Endothelial cell of umbilical vein (primary cell): ENCODE measurements at regions not wholly inside any gene's neighbourhood (a gene's known extent, or its start where the extent isn't known, plus 50 kb on each side); places are given as distances from the start of the nearest gene placed in this dataset.

Experiments used
- BruUV-seq: library from RNA; stranded (reverse); fragments of 400-500 nt; replicated peaks from 2 replicates; lab custom pipeline; 2021; lab: Mats Ljungman, UMichigan
- CTCF ChIA-PET: fragments of 300-600, 350-600 bp; sonication (Branson Sonifier 250); formaldehyde crosslinking; loops from one replicate; lab custom pipeline; 2021; ENCODE audit warnings: antibody characterized with exemption, inconsistent platforms; lab: Charles Lee
- POLR2A ChIA-PET: fragments of 300-600, 350-600 bp; sonication (Branson Sonifier 250); formaldehyde crosslinking; loops from one replicate; lab custom pipeline; 2021; ENCODE audit warnings: antibody characterized with exemption, inconsistent platforms; lab: Charles Lee
- DNase-seq: peaks from one replicate; pipeline ENCODE4 v3.0.0-alpha.2; 2011; ENCODE audit warnings: low read depth, low spot score
- FAIRE-seq: peaks from 2 replicates; lab custom pipeline; 2011; peaks lifted over from hg19 to GRCh38; lab: Jason Lieb, UNC
- H2AFZ ChIP-seq: 2 replicates; pipeline ENCODE4 v1.6.0; 2012; ENCODE audit warnings: low read depth, low read length, control low read depth, inconsistent platforms
- H3K27ac ChIP-seq: 2 replicates; pipeline ENCODE4 v1.5.1; 2011; ENCODE audit warnings: low read depth, mild to moderate bottlenecking, control low read depth, low read length, moderate library complexity; ENCODE audit not compliant: insufficient read depth
- H3K27me3 ChIP-seq, 2 experiments: 2 replicates each; pipeline versions ENCODE4 v1.6.0 to v1.6.1; 2011; ENCODE audit warnings: low read length in 2 of 2, mixed read lengths in 1 of 2; ENCODE audit not compliant: control insufficient read depth in 2 of 2, insufficient read depth in 2 of 2
- H3K36me3 ChIP-seq, 2 experiments: 2 replicates in 1 of 2; 3 replicates in 1 of 2; pipeline ENCODE4 v1.5.1; 2011; ENCODE audit warnings: low read length in 2 of 2, mild to moderate bottlenecking in 1 of 2, moderate library complexity in 1 of 2; ENCODE audit not compliant: control insufficient read depth in 2 of 2, insufficient read depth in 2 of 2; ENCODE audit errors: extremely low read depth in 1 of 2
- H3K4me1 ChIP-seq: 3 replicates; pipeline ENCODE4 v1.5.1; 2011; ENCODE audit warnings: mild to moderate bottlenecking, low read length; ENCODE audit not compliant: control insufficient read depth, insufficient read depth; ENCODE audit errors: extremely low read depth
- H3K4me2 ChIP-seq: 2 replicates; pipeline ENCODE4 v1.6.1; 2011; ENCODE audit warnings: low read length, control low read depth, mixed read lengths; ENCODE audit not compliant: insufficient read depth
- H3K4me3 ChIP-seq, 3 experiments: fragments of 200-600 bp in 1 of 3; sonication (generic), shearing (Covaris generic) in 1 of 3; replicated peaks in 1 of 3; 2 replicates each; pipeline ENCODE4 v1.5.1; 2011 to 2016; ENCODE audit warnings: control low read depth in 3 of 3, low read length in 3 of 3, mild to moderate bottlenecking in 2 of 3, inconsistent platforms in 1 of 3, low read depth in 1 of 3, moderate library complexity in 1 of 3; ENCODE audit not compliant: insufficient read depth in 1 of 3
- H3K79me2 ChIP-seq: 2 replicates; pipeline ENCODE4 v1.6.0; 2012; ENCODE audit warnings: low read length, inconsistent platforms; ENCODE audit not compliant: control insufficient read depth, insufficient read depth
- H3K9ac ChIP-seq: replicated peaks from 2 replicates; pipeline ENCODE3; 2011; ENCODE audit warnings: low read length, control low read depth; ENCODE audit not compliant: insufficient read depth; ENCODE audit errors: extremely low read depth
- H3K9me1 ChIP-seq: replicated peaks from 3 replicates; pipeline ENCODE4 v1.6.0; 2011; ENCODE audit warnings: mild to moderate bottlenecking, low read length; ENCODE audit not compliant: control insufficient read depth, insufficient read depth; ENCODE audit errors: extremely low read depth
- H3K9me3 ChIP-seq: replicated peaks from 2 replicates; pipeline ENCODE4 v1.5.1; 2012; ENCODE audit warnings: low read length, inconsistent platforms; ENCODE audit not compliant: control insufficient read depth, insufficient read depth
- H4K20me1 ChIP-seq: replicated peaks from 2 replicates; pipeline ENCODE3; 2011; ENCODE audit warnings: mild to moderate bottlenecking, low read length; ENCODE audit not compliant: control insufficient read depth, insufficient read depth; ENCODE audit errors: extremely low read depth
- EZH2 ChIP-seq: IDR thresholded peaks from 2 replicates; pipeline ENCODE4 v1.6.1; 2012; ENCODE audit warnings: borderline replicate concordance, low read depth, mild to moderate bottlenecking, moderate library complexity, low read length, inconsistent platforms; ENCODE audit not compliant: severe bottlenecking
- FOS ChIP-seq: IDR thresholded peaks from 2 replicates; pipeline ENCODE4 v1.6.1; 2011; ENCODE audit warnings: mild to moderate bottlenecking, low read length, moderate library complexity, borderline replicate concordance; ENCODE audit not compliant: insufficient read depth
- GATA2 ChIP-seq: IDR thresholded peaks from 2 replicates; pipeline ENCODE4 v1.7.0; 2011; ENCODE audit warnings: low read depth, mild to moderate bottlenecking, moderate library complexity, mixed read lengths, low read length; ENCODE audit not compliant: insufficient read length, insufficient read depth
- JUN ChIP-seq: IDR thresholded peaks from 2 replicates; pipeline ENCODE4 v1.6.1; 2011; ENCODE audit warnings: borderline replicate concordance, low read depth; ENCODE audit not compliant: insufficient read length, insufficient read depth
- MAX ChIP-seq: IDR thresholded peaks from 2 replicates; pipeline ENCODE4 v1.6.1; 2011; ENCODE audit not compliant: insufficient read depth, insufficient read length
- POLR2AphosphoS5 ChIP-seq: IDR thresholded peaks from 2 replicates; pipeline ENCODE4 v1.6.1; 2012; ENCODE audit warnings: low read depth, mild to moderate bottlenecking, control low read depth, low read length, moderate library complexity; ENCODE audit not compliant: insufficient read depth
- dilution Hi-C: fragments of 300-500 bp; cut with MboI; formaldehyde crosslinking; loops from one replicate; pipeline ENCODE4 v1.15.0; 2019; ENCODE audit warnings: low sequenced_read_pairs; ENCODE audit not compliant: extremely low pct_ligation_motif_present
- intact Hi-C: fragments of 100-400 bp; cut with micrococcal nuclease; formaldehyde crosslinking; loops from one replicate; pipeline ENCODE4 v1.10.0; 2022

DNA sequence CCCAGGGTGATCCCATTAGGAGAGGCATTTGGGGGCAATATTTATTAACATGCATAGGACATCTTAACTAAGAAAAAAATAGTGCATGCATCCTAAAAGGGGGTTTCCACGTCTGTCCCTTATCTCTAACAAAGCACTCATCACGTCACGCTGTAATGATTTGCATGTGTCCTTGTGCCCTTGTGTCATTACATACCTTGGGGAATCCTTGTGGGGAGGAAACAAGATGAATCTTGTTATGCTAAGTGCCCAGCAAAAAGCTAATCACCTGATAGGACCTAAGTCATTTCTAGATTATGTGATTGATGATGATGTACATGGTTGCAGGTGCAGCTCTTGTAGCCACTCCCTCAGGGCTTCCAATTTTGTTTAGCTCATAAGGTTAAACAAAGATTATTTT, 250.9 kb downstream of the FBXO15 start:
- DNase-seq: no peak
- ChIA-PET POLR2A (interaction anchor here (0.6 kb wide), 1 partner anchor 186 kb away, joined by 4 read pairs; no protein-coding TSS in a partner anchor), CTCF (no interaction called here)
- dilution Hi-C loops (no loop called here), intact Hi-C loops (no loop called here)
- Histone ChIP-seq H3K9me1 (no peaks in the 10 kb centered on the region), H3K4me2 (no peak overlapping the region), H4K20me1 (no peaks in the 10 kb centered on the region), H3K9me3 (peaks cover 3% of the 10 kb centered on the region), H3K27me3 (no peaks in the 10 kb centered on the region), H2AFZ (no peak overlapping the region), H3K4me1 (no peaks in the 10 kb centered on the region), H3K36me3 (no peaks in the 10 kb centered on the region), H3K27ac (no peak overlapping the region), H3K79me2 (no peaks in the 10 kb centered on the region), H3K4me3 (no peak overlapping the region), H3K9ac (no peak overlapping the region)
- FAIRE-seq: no peak
- no TSS peak for BruUV-seq
- TF ChIP-seq JUN (no peak), FOS (no peak), GATA2 (no peak), MAX (no peak), POLR2AphosphoS5 (no peak)

GRCh38 chr18:73895701-73896100, 251.9 kb downstream of the FBXO15 start:
- H3K9me3 ChIP-seq: peaks cover 6% of the 10 kb centered on the region
- BruUV-seq: no TSS peak
- H3K4me2 ChIP-seq: no peak overlapping the region
- no peak overlapping the region for H2AFZ ChIP-seq
- H4K20me1 ChIP-seq: no peaks in the 10 kb centered on the region
- no peaks in the 10 kb centered on the region for H3K9me1 ChIP-seq
- ChIA-PET POLR2A (no interaction called here), CTCF (no interaction called here)
- H3K9ac ChIP-seq: no peak overlapping the region
- no peak overlapping the region for H3K4me3 ChIP-seq
- no peak for TF ChIP-seq FOS
- TF ChIP-seq EZH2: no peak
- TF ChIP-seq GATA2: no peak
- TF ChIP-seq POLR2AphosphoS5: no peak
- no peaks in the 10 kb centered on the region for H3K27me3 ChIP-seq
- no peaks in the 10 kb centered on the region for H3K4me1 ChIP-seq
- DNase-seq: no peak
- intact Hi-C loops: no loop called here
- H3K27ac ChIP-seq: no peak overlapping the region
- dilution Hi-C loops: no loop called here
- no peaks in the 10 kb centered on the region for H3K36me3 ChIP-seq
- no peaks in the 10 kb centered on the region for H3K79me2 ChIP-seq
- no peak for FAIRE-seq
